Lower lobe of right lung (tissue), 2 donors: ENCODE measurements at regions not wholly inside any gene's neighbourhood (a gene's known extent, or its start where the extent isn't known, plus 50 kb on each side); places are given as distances from the start of the nearest gene placed in this dataset.
"Not testable (repeated sequence)": the region's sequence is repeated elsewhere in the genome, so short reads cannot be mapped to it uniquely, and the experiment has no call there.

Source experiments
- ATAC-seq, 2 donors: fragments of 200-7000 bp; cut with Tn5 transposase; one replicate each; pipeline ENCODE4 v1.9.1; 2020 to 2022; ENCODE audit warnings: mild to moderate bottlenecking in 2 of 2, moderate library complexity in 2 of 2
- DNase-seq: peaks from one replicate; pipeline ENCODE4 v3.0.0-alpha.2; 2020
- H3K27ac ChIP-seq: fragments of 200-600 bp; one replicate; pipeline ENCODE4 v1.8.0; 2022
- H3K27me3 ChIP-seq: fragments of 200-600 bp; one replicate; pipeline ENCODE4 v1.8.0; 2022; ENCODE audit warnings: low read depth
- H3K36me3 ChIP-seq: fragments of 200-600 bp; one replicate; pipeline ENCODE4 v1.8.0; 2022; ENCODE audit warnings: mild to moderate bottlenecking
- H3K4me1 ChIP-seq: fragments of 200-600 bp; one replicate; pipeline ENCODE4 v1.8.0; 2022
- H3K4me3 ChIP-seq: fragments of 200-600 bp; one replicate; pipeline ENCODE4 v1.8.0; 2022; ENCODE audit warnings: mild to moderate bottlenecking
- H3K9me3 ChIP-seq: fragments of 200-600 bp; one replicate; pipeline ENCODE4 v1.8.0; 2022
- intact Hi-C: fragments of 100-400 bp; cut with DNase I; formaldehyde crosslinking; loops from one replicate; pipeline ENCODE4 v1.11.0; 2022
- TF ChIP-seq, protein P1 (sequence below): fragments of 200-600 bp; IDR thresholded peaks from one replicate; pipeline ENCODE4 v1.8.0; 2022; ENCODE audit warnings: antibody characterized with exemption, mild to moderate bottlenecking
- donor health status: DM: no; HTN: yes; CAD: no; lungs with severe emphysema.

DNA sequence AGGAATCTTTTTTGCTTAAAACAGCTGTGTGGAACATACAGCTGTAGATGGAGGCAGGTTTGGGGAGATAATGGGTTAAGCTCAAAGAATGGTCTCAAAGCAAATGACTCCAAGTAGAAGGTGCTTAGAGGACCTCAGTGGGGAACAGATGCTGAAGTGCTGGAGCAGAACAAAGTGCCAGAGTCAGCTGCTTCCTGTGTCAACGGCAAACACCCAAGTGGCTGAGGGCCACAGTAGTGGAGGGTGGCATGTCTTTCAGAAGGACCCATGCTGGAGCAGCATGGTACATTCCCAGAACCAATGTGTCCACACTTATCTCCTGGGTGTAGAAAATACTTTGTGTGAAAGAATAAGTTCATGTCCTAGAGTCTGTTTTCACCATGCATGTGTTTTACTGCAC lies 197.5 kb downstream of the CCNG2 start:
- intact Hi-C loops: no loop called here
- Histone ChIP-seq H3K9me3 (no peaks in the 10 kb centered on the region), H3K27me3 (no peaks in the 10 kb centered on the region), H3K27ac (no peak overlapping the region), H3K4me1 (no peaks in the 10 kb centered on the region), H3K4me3 (no peak overlapping the region), H3K36me3 (no peaks in the 10 kb centered on the region)
- TF ChIP-seq, protein P1, sequence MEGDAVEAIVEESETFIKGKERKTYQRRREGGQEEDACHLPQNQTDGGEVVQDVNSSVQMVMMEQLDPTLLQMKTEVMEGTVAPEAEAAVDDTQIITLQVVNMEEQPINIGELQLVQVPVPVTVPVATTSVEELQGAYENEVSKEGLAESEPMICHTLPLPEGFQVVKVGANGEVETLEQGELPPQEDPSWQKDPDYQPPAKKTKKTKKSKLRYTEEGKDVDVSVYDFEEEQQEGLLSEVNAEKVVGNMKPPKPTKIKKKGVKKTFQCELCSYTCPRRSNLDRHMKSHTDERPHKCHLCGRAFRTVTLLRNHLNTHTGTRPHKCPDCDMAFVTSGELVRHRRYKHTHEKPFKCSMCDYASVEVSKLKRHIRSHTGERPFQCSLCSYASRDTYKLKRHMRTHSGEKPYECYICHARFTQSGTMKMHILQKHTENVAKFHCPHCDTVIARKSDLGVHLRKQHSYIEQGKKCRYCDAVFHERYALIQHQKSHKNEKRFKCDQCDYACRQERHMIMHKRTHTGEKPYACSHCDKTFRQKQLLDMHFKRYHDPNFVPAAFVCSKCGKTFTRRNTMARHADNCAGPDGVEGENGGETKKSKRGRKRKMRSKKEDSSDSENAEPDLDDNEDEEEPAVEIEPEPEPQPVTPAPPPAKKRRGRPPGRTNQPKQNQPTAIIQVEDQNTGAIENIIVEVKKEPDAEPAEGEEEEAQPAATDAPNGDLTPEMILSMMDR: no peak
- ATAC-seq (no peak), DNase-seq (no peak)

DNA sequence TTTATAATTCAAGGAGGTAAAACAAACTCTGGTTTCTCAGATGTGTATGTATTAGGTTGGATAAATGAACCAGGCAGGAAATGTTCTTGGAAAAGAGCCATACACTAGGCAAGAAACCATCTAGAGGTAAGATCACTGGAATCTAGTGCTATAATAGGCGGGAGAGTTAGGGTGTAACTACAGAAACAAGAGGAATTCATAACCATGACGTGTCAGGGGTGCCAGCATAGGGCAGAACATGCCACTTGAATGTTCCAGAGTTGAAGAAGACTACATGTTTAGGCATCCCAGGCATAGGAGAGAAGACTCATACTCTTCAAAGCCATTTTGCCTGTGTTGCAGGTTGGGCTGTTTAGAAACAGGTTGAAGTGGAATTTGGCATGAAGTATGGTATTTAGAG lies 198.7 kb downstream of the CCNG2 start:
- H3K27ac ChIP-seq: no peak overlapping the region
- TF ChIP-seq, protein P1: no peak
- H3K27me3 ChIP-seq: no peaks in the 10 kb centered on the region
- DNase-seq (no peak), ATAC-seq (no peak)
- no peak overlapping the region for H3K4me3 ChIP-seq
- H3K4me1 ChIP-seq: no peaks in the 10 kb centered on the region
- no peaks in the 10 kb centered on the region for H3K36me3 ChIP-seq
- intact Hi-C loops: no loop called here
- H3K9me3 ChIP-seq: no peaks in the 10 kb centered on the region

DNA sequence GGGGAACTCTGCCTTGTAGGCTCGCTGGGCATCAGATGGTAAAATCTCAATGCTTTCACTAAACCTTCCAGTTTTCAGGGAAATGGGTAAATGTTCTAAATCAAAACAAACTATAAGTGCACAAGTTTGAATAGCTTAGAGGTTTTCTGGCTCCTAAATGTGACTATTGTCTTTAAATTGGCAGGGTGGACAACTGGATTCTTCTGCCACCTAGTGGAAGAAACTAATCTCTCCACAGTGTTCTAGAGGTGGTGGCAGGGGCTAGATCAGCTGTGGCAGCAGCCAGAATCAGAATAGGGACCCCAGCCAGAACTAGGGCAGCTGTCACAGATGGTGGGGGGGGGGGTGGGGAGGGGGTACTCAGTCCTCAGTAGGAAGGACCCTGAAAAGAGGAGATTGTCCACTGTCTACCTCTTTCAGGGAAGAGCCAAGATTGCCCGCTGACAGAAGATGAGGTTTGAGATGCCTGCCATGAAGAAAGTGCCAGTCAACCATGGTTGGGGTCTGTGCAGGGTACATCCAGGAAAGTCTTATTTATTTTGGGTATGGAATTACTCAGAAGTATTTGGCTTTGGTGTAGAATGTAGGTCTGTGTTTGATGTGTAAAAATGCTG lies 201.4 kb downstream of the CCNG2 start:
- Histone ChIP-seq H3K27me3 (no peaks in the 10 kb centered on the region), H3K27ac (no peak overlapping the region), H3K4me1 (no peaks in the 10 kb centered on the region), H3K9me3 (no peaks in the 10 kb centered on the region), H3K4me3 (no peak overlapping the region), H3K36me3 (no peaks in the 10 kb centered on the region)
- intact Hi-C loops: no loop called here
- no peak for DNase-seq
- TF ChIP-seq, protein P1: peak; percentile 54
- ATAC-seq: peak; percentile 30 to 61

DNA sequence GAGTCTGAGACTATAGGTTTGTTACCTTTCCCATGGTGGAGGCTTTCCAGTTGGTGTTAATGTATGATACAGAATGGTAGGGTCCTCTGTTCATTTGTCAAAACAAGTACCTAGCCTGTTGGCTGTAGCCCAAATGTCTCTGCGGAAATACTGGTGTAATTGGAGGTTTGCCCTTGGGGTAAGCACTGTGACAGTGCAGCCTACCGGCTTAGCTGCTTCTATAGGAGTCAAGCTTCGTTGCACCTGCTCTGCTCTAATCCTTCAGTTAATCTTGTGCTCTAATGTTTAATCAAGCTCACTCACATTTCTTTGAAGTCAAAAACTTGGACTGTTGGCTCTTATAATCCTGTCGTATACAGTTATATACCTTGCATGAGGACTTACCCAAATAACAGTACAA lies 203.4 kb downstream of the CCNG2 start:
- ATAC-seq: no peak
- no peak for DNase-seq

DNA sequence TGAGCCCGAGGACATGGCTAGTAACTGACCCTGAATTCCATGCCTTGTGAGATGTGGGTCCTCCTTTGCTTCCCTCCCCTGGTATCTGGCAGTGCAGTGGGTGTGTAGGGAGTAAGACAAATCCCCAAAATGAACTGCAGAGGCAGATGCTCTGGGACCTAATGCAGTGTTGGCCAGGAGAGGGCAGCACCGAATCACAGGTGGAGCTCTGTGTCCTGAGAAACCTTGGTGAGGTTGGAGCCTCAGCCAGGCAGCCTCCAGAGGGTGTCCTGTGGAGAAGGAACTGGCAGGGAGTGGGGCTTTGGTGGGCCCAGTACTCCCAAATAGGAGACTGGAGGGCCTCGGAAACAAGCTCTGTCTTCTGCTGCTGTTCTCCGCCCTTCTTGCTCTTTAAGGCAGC lies 209.9 kb downstream of the CCNG2 start:
- H3K27me3 ChIP-seq, DNase-seq, H3K4me3 ChIP-seq, H3K9me3 ChIP-seq, H3K36me3 ChIP-seq, intact Hi-C loops, H3K4me1 ChIP-seq, H3K27ac ChIP-seq: not testable (repeated sequence)
- peak; percentile 65 to 67 for ATAC-seq

More for the DNA sequence above, 203.4 kb downstream of the CCNG2 start:
- TF ChIP-seq, protein P1: no peak
- Histone ChIP-seq H3K36me3 (no peaks in the 10 kb centered on the region), H3K9me3 (no peaks in the 10 kb centered on the region), H3K4me1 (no peaks in the 10 kb centered on the region), H3K27ac (no peak overlapping the region), H3K4me3 (no peak overlapping the region), H3K27me3 (no peaks in the 10 kb centered on the region)
- intact Hi-C loops: no loop called here

DNA sequence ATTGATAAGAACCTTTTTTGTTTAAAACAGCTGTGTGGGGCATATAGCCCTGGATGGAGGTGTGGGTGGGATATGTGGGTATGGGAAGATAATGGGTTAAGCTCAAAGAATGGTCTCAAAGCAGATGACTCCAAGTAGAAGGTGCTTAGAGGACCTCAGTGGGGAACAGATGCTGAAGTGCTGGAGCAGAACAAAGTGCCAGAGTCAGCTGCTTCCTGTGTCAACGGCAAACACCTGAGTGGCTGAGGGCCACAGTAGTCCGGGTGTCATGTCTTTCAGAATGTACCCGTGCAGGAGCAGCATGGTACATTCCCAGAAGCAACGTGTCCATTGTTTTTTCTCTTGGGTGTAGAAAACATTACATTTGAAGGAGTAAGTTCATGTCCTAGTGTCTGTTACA lies 210.6 kb downstream of the CCNG2 start:
- Histone ChIP-seq H3K9me3 (no peaks in the 10 kb centered on the region), H3K27me3 (no peaks in the 10 kb centered on the region), H3K4me1 (no peaks in the 10 kb centered on the region), H3K4me3 (no peak overlapping the region), H3K36me3 (no peaks in the 10 kb centered on the region), H3K27ac (no peak overlapping the region)
- intact Hi-C loops: no loop called here
- ATAC-seq (no peak), DNase-seq (no peak)
- TF ChIP-seq, protein P1: no peak
